ENCODE measurements at regions not wholly inside any gene's neighbourhood (a gene's known extent, or its start where the extent isn't known, plus 50 kb on each side); places are given as distances from the start of the nearest gene placed in this dataset.

DNA sequence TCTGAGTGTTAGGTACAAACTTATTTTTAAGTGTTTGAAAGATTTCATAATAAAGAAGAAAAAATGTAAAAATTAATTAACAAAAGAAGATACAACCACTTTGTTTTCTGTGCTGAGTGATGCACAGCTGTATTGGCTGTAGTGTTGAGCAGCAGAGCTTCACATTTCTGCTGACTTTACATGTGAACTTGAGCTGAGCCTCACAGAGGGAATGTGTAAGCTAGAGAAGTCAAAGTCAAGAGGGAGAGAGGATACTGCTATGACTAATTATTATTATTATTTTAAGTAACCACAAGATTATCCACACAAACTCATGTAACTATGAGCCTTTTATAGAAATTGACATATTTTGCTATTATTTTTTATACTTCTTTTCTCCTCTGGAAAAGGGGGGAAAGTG is 159.1 kb upstream of the ZSWIM2 start:
- no peaks in the 10 kb centered on the region for H3K79me2 ChIP-seq (ENCODE audit: low read length)
- no peak overlapping the region for H3K9ac ChIP-seq (ENCODE audit: low read length)
- H3K36me3 ChIP-seq (replicated peaks; ENCODE audit: low read depth, low read length) = no peaks in the 10 kb centered on the region
- no peak overlapping the region for H3K27ac ChIP-seq (ENCODE audit: low read length)
- no peaks in the 10 kb centered on the region for H3K9me3 ChIP-seq (ENCODE audit: insufficient read depth, low read length)
- H3K4me1 ChIP-seq (ENCODE audit: low read length) = 0 out of 2 replicates have a peak, but pooled peaks cover 6% of the 10 kb centered on the region
- no peak overlapping the region for H3K4me2 ChIP-seq (ENCODE audit: low read length)
- TF ChIP-seq EZH2phosphoT487 (IDR thresholded peaks at IDR 0.05; ENCODE audit: low read depth) (no peak), CTCF (IDR thresholded peaks at IDR 0.05; ENCODE audit: low read depth, low read length) (no peak)
- H3K4me3 ChIP-seq (ENCODE audit: low read length) = no peak overlapping the region
- no peaks in the 10 kb centered on the region for H3K27me3 ChIP-seq (ENCODE audit: low read depth, low read length)
- no peak overlapping the region for H2AFZ ChIP-seq (ENCODE audit: low read depth, low read length)
- H4K20me1 ChIP-seq (ENCODE audit: insufficient read depth, low read length) = no peaks in the 10 kb centered on the region

- H2AFZ ChIP-seq (ENCODE audit: low read depth, low read length) = no peak overlapping the region
- H4K20me1 ChIP-seq (ENCODE audit: insufficient read depth, low read length) = no peaks in the 10 kb centered on the region
- H3K36me3 ChIP-seq (replicated peaks; ENCODE audit: low read depth, low read length) = no peaks in the 10 kb centered on the region
- H3K4me1 ChIP-seq (ENCODE audit: low read length) = 0 out of 2 replicates have a peak, but pooled peaks cover 6% of the 10 kb centered on the region
- no peaks in the 10 kb centered on the region for H3K27me3 ChIP-seq (ENCODE audit: low read depth, low read length)
- H3K4me3 ChIP-seq (ENCODE audit: low read length) = no peak overlapping the region
- H3K4me2 ChIP-seq (ENCODE audit: low read length) = no peak overlapping the region
- H3K27ac ChIP-seq (ENCODE audit: low read length) = no peak overlapping the region
- no peak overlapping the region for H3K9ac ChIP-seq (ENCODE audit: low read length)
- H3K79me2 ChIP-seq (ENCODE audit: low read length) = no peaks in the 10 kb centered on the region
- TF ChIP-seq EZH2phosphoT487 (IDR thresholded peaks at IDR 0.05; ENCODE audit: low read depth) (no peak), CTCF (IDR thresholded peaks at IDR 0.05; ENCODE audit: low read depth, low read length) (no peak)
- no peaks in the 10 kb centered on the region for H3K9me3 ChIP-seq (ENCODE audit: insufficient read depth, low read length)
These were observed 154.6 kb upstream of the ZSWIM2 start for GRCh38 chr2:187003611-187004010.

- H3K36me3 ChIP-seq (replicated peaks; ENCODE audit: low read depth, low read length) = no peaks in the 10 kb centered on the region
- no peak overlapping the region for H3K4me2 ChIP-seq (ENCODE audit: low read length)
- H3K4me1 ChIP-seq (ENCODE audit: low read length) = 0 out of 2 replicates have a peak, but pooled peaks cover 4% of the 10 kb centered on the region
- TF ChIP-seq CTCF (IDR thresholded peaks at IDR 0.05; ENCODE audit: low read depth, low read length) (no peak), EZH2phosphoT487 (IDR thresholded peaks at IDR 0.05; ENCODE audit: low read depth) (no peak)
- no peaks in the 10 kb centered on the region for H3K27me3 ChIP-seq (ENCODE audit: low read depth, low read length)
- H3K79me2 ChIP-seq (ENCODE audit: low read length) = no peaks in the 10 kb centered on the region
- no peak overlapping the region for H2AFZ ChIP-seq (ENCODE audit: low read depth, low read length)
- no peak overlapping the region for H3K4me3 ChIP-seq (ENCODE audit: low read length)
- no peaks in the 10 kb centered on the region for H4K20me1 ChIP-seq (ENCODE audit: insufficient read depth, low read length)
- H3K9ac ChIP-seq (ENCODE audit: low read length) = no peak overlapping the region
- H3K27ac ChIP-seq (ENCODE audit: low read length) = no peak overlapping the region
- no peaks in the 10 kb centered on the region for H3K9me3 ChIP-seq (ENCODE audit: insufficient read depth, low read length)
These were observed 154.1 kb upstream of the ZSWIM2 start for GRCh38 chr2:187003038-187003554.

GRCh38 chr2:187002242-187002641 is 153.3 kb upstream of the ZSWIM2 start:
- H2AFZ ChIP-seq (ENCODE audit: low read depth, low read length) = no peak overlapping the region
- H3K36me3 ChIP-seq (replicated peaks; ENCODE audit: low read depth, low read length) = no peaks in the 10 kb centered on the region
- no peaks in the 10 kb centered on the region for H3K27me3 ChIP-seq (ENCODE audit: low read depth, low read length)
- no peak overlapping the region for H3K27ac ChIP-seq (ENCODE audit: low read length)
- no peak overlapping the region for H3K4me2 ChIP-seq (ENCODE audit: low read length)
- no peak overlapping the region for H3K9ac ChIP-seq (ENCODE audit: low read length)
- H4K20me1 ChIP-seq (ENCODE audit: insufficient read depth, low read length) = no peaks in the 10 kb centered on the region
- H3K4me3 ChIP-seq (ENCODE audit: low read length) = no peak overlapping the region
- no peak for TF ChIP-seq EZH2phosphoT487 (IDR thresholded peaks at IDR 0.05; ENCODE audit: low read depth)
- no peak for TF ChIP-seq CTCF (IDR thresholded peaks at IDR 0.05; ENCODE audit: low read depth, low read length)
- no peaks in the 10 kb centered on the region for H3K4me1 ChIP-seq (ENCODE audit: low read length)
- no peaks in the 10 kb centered on the region for H3K79me2 ChIP-seq (ENCODE audit: low read length)
- no peaks in the 10 kb centered on the region for H3K9me3 ChIP-seq (ENCODE audit: insufficient read depth, low read length)

Data from OCI-LY3 (cell line).